GM21447 (cell line): ENCODE measurements at regions not wholly inside any gene's neighbourhood (a gene's known extent, or its start where the extent isn't known, plus 50 kb on each side); places are given as distances from the start of the nearest gene placed in this dataset.

Source experiments
- ATAC-seq: cut with Tn5 transposase; IDR thresholded peaks from one replicate; pipeline ENCODE4 v1.9.1; 2021; ENCODE audit not compliant: unreplicated experiment

DNA sequence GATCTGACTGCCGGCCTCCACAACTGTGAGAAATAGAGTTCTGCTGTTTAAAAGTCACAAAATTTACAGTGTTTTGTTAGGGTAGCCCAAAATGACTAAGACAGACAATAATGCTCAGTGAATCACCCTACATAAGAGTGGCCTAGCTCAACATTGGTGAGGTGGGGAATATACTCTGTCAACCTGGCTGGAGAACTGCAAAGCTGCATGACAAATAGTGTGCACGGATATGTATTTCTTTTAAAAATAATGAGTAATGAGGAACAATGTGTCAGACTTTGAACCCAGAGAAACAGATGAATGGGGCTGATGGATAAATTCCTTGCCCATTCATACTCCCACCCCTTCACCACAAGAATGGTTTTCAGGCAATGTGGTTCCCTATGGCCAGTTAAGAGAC lies 372.4 kb downstream of the SUCLA2 start:
- no peak for ATAC-seq

- ATAC-seq: no peak
Observed at GRCh38 chr13:47623862-47624261, 377.2 kb downstream of the SUCLA2 start.

DNA sequence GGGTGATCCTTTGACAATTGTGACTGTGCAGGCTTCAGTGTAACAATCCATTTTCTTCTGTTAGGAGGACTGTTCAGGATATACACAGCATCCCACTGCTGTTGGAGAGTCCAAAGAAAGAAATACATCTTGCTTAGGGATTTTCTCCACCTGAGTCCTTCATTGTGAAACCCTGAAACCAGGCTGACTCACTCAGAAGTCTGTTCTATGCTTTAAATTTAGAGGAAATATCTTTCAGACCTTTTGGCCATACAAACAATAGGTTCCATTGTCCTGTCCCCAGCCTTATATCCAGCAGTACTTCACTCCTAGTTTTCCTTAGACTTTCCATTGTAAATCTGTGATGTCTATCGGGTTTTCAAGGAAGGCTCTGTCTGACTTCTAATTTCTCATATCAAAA lies 379.1 kb downstream of the SUCLA2 start:
- no peak for ATAC-seq

- no peak for ATAC-seq
Observed at GRCh38 chr13:47611664-47612288, 389.3 kb downstream of the SUCLA2 start.

- ATAC-seq: no peak
Observed at GRCh38 chr13:47610687-47611086, 390.4 kb downstream of the SUCLA2 start.

GRCh38 chr13:47603365-47603764 lies 397.7 kb downstream of the SUCLA2 start:
- no peak for ATAC-seq

GRCh38 chr13:47598340-47598911 lies 402.6 kb downstream of the SUCLA2 start:
- no peak for ATAC-seq

DNA sequence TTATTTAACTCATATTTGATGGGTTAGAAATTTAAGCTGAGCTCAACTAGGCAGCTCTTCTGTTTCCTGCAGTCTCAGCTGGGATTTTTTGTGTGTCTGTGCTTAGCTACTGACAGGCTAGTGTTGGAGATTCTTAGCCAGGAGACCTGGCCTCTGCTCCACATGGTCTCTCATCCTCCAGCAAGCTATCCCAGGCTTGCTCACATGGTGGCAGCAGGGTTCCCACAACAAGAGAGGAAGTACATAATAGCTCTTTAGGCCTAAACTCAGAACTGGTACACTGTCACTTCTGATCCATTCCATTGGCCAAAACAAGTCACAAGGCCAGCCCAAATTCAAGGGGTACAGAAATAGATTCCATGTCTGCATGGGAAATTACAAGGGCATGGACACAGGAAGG lies 406.2 kb downstream of the SUCLA2 start:
- no peak for ATAC-seq

DNA sequence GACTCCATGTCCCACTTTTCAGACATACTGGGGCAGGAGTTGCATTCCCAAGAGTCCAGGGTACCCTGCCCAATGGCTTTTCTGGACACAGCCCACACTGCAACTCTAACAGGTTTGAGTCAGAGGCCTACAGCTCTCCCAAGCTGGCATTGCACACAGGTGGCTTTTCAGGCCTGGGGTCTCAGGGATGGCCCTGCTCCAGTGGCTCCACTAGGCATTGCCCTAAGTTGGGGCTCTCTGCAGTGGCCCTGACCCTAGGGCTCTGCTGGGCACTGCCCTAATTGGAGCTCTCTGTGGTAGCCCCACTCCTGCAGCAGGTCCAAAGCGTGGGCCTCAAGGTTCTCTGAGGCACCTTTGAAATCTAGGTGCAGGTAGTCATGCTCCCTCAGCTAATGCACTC lies 408.8 kb downstream of the SUCLA2 start:
- no peak for ATAC-seq

- no peak for ATAC-seq
Observed at GRCh38 chr13:47588676-47589075, 412.4 kb downstream of the SUCLA2 start.

DNA sequence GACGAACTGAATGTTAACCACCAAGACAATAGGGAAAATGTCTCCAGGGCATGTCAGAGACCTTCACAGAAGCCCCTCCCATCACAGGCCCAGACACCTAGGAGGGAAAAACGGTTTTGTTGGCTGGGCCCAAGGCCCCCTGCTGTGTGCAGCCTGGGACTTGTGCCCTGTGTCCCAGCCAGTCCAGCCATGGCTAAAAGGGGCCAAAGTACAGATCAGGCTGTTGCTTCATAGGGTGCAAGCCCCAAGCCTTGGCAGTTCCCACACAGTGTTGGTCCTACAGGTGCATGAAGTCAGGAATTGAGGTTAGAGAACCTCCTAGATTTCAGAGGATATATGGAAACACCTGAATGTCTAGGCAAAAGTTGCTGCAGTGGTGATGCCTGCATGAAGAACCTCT lies 428.7 kb downstream of the SUCLA2 start:
- ATAC-seq: no peak

GRCh38 chr13:47564041-47564440 lies 437.0 kb downstream of the SUCLA2 start:
- no peak for ATAC-seq

DNA sequence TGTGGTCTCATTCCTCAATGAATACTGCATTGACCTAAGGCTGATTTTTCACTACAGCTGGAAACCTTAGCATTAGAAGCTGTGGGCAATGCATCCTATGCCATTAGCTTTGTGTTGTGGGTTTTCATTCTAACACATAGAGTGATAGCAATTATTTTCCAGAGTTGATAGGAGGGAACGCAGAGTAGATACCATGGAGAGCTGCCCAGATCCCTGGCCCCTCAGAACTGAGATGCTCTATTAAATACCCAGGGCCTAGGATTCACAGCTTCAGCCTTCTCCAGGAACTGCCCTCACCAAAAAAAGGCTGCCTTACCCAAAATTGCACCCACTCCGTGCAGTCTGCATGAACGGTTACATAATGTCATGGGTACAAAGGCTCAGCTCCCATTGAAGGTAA lies 444.4 kb downstream of the SUCLA2 start:
- no peak for ATAC-seq

GRCh38 chr13:47555235-47555634 lies 445.8 kb downstream of the SUCLA2 start:
- no peak for ATAC-seq

GRCh38 chr13:47553329-47553977 lies 447.6 kb downstream of the SUCLA2 start:
- ATAC-seq: no peak

- ATAC-seq: no peak
Observed at GRCh38 chr13:47549219-47549752, 451.8 kb downstream of the SUCLA2 start.

- ATAC-seq: no peak
Observed at GRCh38 chr13:47548294-47548840, 452.7 kb downstream of the SUCLA2 start.

- ATAC-seq: no peak
Observed at GRCh38 chr13:47546391-47547225, 454.5 kb downstream of the SUCLA2 start.

GRCh38 chr13:47545201-47546024 lies 455.7 kb downstream of the SUCLA2 start:
- ATAC-seq: no peak

GRCh38 chr13:47539317-47539716 lies 461.8 kb downstream of the SUCLA2 start:
- no peak for ATAC-seq
